ENCODE measurements at regions not wholly inside any gene's neighbourhood (a gene's known extent, or its start where the extent isn't known, plus 50 kb on each side); places are given as distances from the start of the nearest gene placed in this dataset.

- Mint-ChIP-seq H3K4me1 (ENCODE audit: low read depth) (peaks cover 8% of the 10 kb centered on the region), H3K36me3 (ENCODE audit: low read depth) (peaks cover 2% of the 10 kb centered on the region), H3K27ac (ENCODE audit: unreplicated experiment) (no peak overlapping the region), H3K27me3 (ENCODE audit: low read depth) (no peaks in the 10 kb centered on the region), H3K4me3 (ENCODE audit: unreplicated experiment) (peak overlapping the region; percentile 20), H3K9me3 (ENCODE audit: low read depth) (peaks cover 7% of the 10 kb centered on the region)
- DNase-seq (ENCODE audit: low spot score) = no peak
- TF ChIP-seq CTCF (IDR thresholded peaks at IDR 0.05) = no peak
These were observed 893.4 kb downstream of the C6orf118 start for GRCh38 chr6:164415832-164416563.

- H3K4me1 Mint-ChIP-seq (ENCODE audit: low read depth) = peaks cover 8% of the 10 kb centered on the region
- H3K4me3 Mint-ChIP-seq (ENCODE audit: unreplicated experiment) = no peak overlapping the region
- no peaks in the 10 kb centered on the region for H3K9me3 Mint-ChIP-seq (ENCODE audit: low read depth)
- no peak for DNase-seq (ENCODE audit: low spot score)
- no peaks in the 10 kb centered on the region for H3K27me3 Mint-ChIP-seq (ENCODE audit: low read depth)
- H3K27ac Mint-ChIP-seq (ENCODE audit: unreplicated experiment) = no peak overlapping the region
- peaks cover 2% of the 10 kb centered on the region for H3K36me3 Mint-ChIP-seq (ENCODE audit: low read depth)
- no peak for TF ChIP-seq CTCF (IDR thresholded peaks at IDR 0.05)
These were observed 894.7 kb downstream of the C6orf118 start for GRCh38 chr6:164414695-164415094.

DNA sequence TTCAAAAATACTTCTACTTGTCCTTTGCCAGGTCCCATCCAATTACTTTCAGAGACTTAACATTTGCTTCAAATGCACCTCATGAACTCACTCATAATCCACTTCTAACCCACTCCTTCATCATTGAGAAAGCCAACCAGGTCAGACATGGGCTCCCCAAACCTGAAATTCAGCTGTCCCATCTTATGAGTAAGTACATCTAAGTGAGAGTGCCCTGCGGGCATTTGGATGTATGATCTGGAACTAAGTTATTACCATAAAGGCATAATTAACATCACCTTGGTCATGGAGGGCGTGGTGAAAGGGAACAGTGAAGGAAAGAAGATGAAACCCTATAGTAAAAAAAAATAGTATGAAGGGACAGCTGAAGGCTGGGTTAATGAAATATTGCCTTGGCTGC is 896.8 kb downstream of the C6orf118 start:
- no peak for DNase-seq (ENCODE audit: low spot score)
- Mint-ChIP-seq H3K36me3 (ENCODE audit: low read depth) (peaks cover 2% of the 10 kb centered on the region), H3K27me3 (ENCODE audit: low read depth) (no peaks in the 10 kb centered on the region), H3K4me1 (ENCODE audit: low read depth) (peaks cover 8% of the 10 kb centered on the region), H3K4me3 (ENCODE audit: unreplicated experiment) (no peak overlapping the region), H3K9me3 (ENCODE audit: low read depth) (no peaks in the 10 kb centered on the region), H3K27ac (ENCODE audit: unreplicated experiment) (no peak overlapping the region)
- no peak for TF ChIP-seq CTCF (IDR thresholded peaks at IDR 0.05)

DNA sequence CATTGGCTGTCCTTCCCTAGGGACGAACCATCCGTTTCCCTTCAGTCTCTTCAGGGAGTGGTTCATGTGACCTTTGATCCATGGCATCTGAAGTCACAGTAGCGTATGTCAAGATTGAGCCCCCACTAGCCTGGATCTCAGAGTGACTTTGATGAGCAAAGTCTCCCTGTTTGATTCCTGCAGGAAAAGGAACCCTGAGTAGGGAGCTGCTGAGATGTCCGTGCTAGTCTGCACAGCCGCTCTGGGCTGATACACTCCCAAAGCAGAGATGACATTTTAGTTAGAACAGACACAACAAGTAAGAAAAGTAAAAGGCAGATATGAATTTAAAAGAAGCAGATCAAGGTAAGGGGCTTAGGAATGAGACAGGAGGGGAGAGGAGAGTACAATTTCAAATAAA is 899.4 kb downstream of the C6orf118 start:
- Mint-ChIP-seq H3K9me3 (ENCODE audit: low read depth) (no peaks in the 10 kb centered on the region), H3K27ac (ENCODE audit: unreplicated experiment) (no peak overlapping the region), H3K36me3 (ENCODE audit: low read depth) (peaks cover 2% of the 10 kb centered on the region), H3K4me3 (ENCODE audit: unreplicated experiment) (no peak overlapping the region), H3K4me1 (ENCODE audit: low read depth) (no peaks in the 10 kb centered on the region), H3K27me3 (ENCODE audit: low read depth) (no peaks in the 10 kb centered on the region)
- DNase-seq (ENCODE audit: low spot score) = no peak
- no peak for TF ChIP-seq CTCF (IDR thresholded peaks at IDR 0.05)

GRCh38 chr6:164409309-164410009 is 899.9 kb downstream of the C6orf118 start:
- no peak overlapping the region for H3K4me3 Mint-ChIP-seq (ENCODE audit: unreplicated experiment)
- no peak for TF ChIP-seq CTCF (IDR thresholded peaks at IDR 0.05)
- H3K27me3 Mint-ChIP-seq (ENCODE audit: low read depth) = no peaks in the 10 kb centered on the region
- no peak overlapping the region for H3K27ac Mint-ChIP-seq (ENCODE audit: unreplicated experiment)
- H3K4me1 Mint-ChIP-seq (ENCODE audit: low read depth) = no peaks in the 10 kb centered on the region
- DNase-seq (ENCODE audit: low spot score) = no peak
- H3K9me3 Mint-ChIP-seq (ENCODE audit: low read depth) = no peaks in the 10 kb centered on the region
- peaks cover 2% of the 10 kb centered on the region for H3K36me3 Mint-ChIP-seq (ENCODE audit: low read depth)
